Progenitor cell of endocrine pancreas (in vitro differentiated cells): ENCODE measurements at regions not wholly inside any gene's neighbourhood (a gene's known extent, or its start where the extent isn't known, plus 50 kb on each side); places are given as distances from the start of the nearest gene placed in this dataset.

ENCODE experiments used
- DNase-seq: peaks from one replicate; pipeline ENCODE4 v3.0.0; 2021; ENCODE audit warnings: low spot score; ENCODE audit not compliant: unreplicated experiment
- H3K27ac Mint-ChIP-seq: 2 replicates; pipeline ENCODE4 v1.8.0; 2021; ENCODE audit warnings: mild to moderate bottlenecking, moderate library complexity, mixed read lengths
- H3K27me3 Mint-ChIP-seq: 2 replicates; pipeline ENCODE4 v1.8.0; 2021; ENCODE audit warnings: mixed read lengths
- H3K36me3 Mint-ChIP-seq: 2 replicates; pipeline ENCODE4 v1.8.0; 2022; ENCODE audit warnings: mixed read lengths; ENCODE audit not compliant: insufficient read depth
- H3K4me1 Mint-ChIP-seq: 2 replicates; pipeline ENCODE4 v1.8.0; 2021; ENCODE audit warnings: low read depth, mixed read lengths
- H3K4me3 Mint-ChIP-seq: 2 replicates; pipeline ENCODE4 v1.8.0; 2021; ENCODE audit warnings: low read depth, mild to moderate bottlenecking, moderate library complexity, mixed read lengths
- H3K9me3 Mint-ChIP-seq: 2 replicates; pipeline ENCODE4 v1.8.0; 2021; ENCODE audit warnings: low read depth, mixed read lengths
- TF ChIP-seq, protein P1 (sequence below): fragments of 200-600 bp; sonication (generic); IDR thresholded peaks from one replicate; pipeline ENCODE4 v1.5.0; 2021; ENCODE audit warnings: antibody characterized with exemption, mild to moderate bottlenecking; ENCODE audit not compliant: unreplicated experiment

DNA sequence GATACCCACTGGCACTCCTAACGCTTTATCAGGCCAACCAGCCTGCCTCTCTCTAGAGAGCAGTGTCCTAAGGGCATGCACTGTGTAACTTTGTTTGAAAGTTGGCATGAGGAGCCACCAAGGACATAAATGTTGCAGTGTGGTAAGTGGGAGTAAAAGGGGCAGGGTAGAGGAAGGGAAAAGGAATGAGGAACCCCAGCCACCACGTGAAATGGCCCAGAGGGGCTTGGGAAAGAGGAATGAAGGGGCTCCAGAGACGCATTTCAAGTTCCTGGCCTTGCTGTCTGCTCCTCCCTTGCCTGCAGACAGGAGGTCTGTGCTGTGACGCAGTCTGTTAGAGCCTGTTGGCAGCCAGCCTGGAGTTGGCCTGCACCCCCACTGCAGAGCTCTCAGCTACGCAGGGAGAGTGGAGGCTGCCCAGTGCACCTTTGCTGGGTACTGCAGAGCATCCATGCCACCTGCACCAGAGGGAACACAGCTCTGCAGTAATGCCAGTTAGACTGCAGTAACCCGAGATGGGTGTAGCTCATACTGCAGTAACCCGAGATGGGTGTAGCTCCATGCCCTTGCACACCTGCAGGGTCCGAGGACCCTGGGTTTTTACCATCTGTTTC lies 86.8 kb upstream of the SNAP25 start:
- H3K4me1 Mint-ChIP-seq: peaks cover 3% of the 10 kb centered on the region
- no peaks in the 10 kb centered on the region for H3K27me3 Mint-ChIP-seq
- no peaks in the 10 kb centered on the region for H3K9me3 Mint-ChIP-seq
- TF ChIP-seq, protein P1, sequence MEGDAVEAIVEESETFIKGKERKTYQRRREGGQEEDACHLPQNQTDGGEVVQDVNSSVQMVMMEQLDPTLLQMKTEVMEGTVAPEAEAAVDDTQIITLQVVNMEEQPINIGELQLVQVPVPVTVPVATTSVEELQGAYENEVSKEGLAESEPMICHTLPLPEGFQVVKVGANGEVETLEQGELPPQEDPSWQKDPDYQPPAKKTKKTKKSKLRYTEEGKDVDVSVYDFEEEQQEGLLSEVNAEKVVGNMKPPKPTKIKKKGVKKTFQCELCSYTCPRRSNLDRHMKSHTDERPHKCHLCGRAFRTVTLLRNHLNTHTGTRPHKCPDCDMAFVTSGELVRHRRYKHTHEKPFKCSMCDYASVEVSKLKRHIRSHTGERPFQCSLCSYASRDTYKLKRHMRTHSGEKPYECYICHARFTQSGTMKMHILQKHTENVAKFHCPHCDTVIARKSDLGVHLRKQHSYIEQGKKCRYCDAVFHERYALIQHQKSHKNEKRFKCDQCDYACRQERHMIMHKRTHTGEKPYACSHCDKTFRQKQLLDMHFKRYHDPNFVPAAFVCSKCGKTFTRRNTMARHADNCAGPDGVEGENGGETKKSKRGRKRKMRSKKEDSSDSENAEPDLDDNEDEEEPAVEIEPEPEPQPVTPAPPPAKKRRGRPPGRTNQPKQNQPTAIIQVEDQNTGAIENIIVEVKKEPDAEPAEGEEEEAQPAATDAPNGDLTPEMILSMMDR: no peak
- H3K27ac Mint-ChIP-seq: no peak overlapping the region
- no peak for DNase-seq
- no peaks in the 10 kb centered on the region for H3K36me3 Mint-ChIP-seq
- no peak overlapping the region for H3K4me3 Mint-ChIP-seq

DNA sequence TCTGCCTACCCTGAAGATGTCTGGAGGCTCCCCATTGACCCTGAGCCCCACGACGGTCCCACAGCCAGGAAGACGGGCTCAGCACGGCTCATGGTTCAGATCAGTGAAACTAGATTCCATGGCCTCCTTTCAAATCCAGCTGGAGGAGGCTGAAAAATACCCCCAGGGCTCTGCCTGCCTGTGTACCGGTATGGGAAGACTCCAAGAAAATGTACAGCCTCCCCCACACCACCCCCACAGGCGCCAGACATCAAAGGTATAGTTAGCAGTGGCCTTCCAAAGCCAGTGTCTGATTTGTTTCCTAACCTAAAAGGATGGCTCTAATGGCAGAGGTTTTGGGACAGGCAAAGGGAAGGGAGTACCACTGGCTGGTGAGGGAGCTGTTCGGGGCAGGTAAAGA lies 86.2 kb upstream of the SNAP25 start:
- no peak for DNase-seq
- no peaks in the 10 kb centered on the region for H3K9me3 Mint-ChIP-seq
- H3K36me3 Mint-ChIP-seq: no peaks in the 10 kb centered on the region
- TF ChIP-seq, protein P1: no peak
- H3K27ac Mint-ChIP-seq: no peak overlapping the region
- H3K27me3 Mint-ChIP-seq: no peaks in the 10 kb centered on the region
- no peak overlapping the region for H3K4me3 Mint-ChIP-seq
- peaks cover 3% of the 10 kb centered on the region for H3K4me1 Mint-ChIP-seq

DNA sequence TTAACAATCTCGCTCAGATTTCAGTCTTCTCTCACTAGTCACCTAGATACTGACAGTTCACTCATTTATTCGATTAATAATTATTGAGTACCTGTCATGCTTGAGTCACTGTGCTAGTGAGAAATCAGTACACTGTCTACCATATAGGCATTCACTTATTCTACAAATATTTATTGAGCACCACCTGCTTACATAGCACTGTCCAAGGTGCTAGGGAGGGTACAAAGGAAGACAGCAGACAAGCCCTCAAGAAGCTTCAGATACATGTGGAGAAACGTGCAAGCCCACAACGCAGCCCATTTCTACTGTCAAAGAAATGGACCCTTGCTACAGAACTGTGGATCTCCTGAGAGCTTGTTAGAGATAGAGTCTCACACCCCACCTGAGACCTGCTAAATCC lies 85.1 kb upstream of the SNAP25 start:
- H3K27ac Mint-ChIP-seq: no peak overlapping the region
- no peaks in the 10 kb centered on the region for H3K27me3 Mint-ChIP-seq
- H3K9me3 Mint-ChIP-seq: no peaks in the 10 kb centered on the region
- H3K4me1 Mint-ChIP-seq: peaks cover 3% of the 10 kb centered on the region
- TF ChIP-seq, protein P1: no peak
- H3K4me3 Mint-ChIP-seq: no peak overlapping the region
- no peaks in the 10 kb centered on the region for H3K36me3 Mint-ChIP-seq
- DNase-seq: no peak

DNA sequence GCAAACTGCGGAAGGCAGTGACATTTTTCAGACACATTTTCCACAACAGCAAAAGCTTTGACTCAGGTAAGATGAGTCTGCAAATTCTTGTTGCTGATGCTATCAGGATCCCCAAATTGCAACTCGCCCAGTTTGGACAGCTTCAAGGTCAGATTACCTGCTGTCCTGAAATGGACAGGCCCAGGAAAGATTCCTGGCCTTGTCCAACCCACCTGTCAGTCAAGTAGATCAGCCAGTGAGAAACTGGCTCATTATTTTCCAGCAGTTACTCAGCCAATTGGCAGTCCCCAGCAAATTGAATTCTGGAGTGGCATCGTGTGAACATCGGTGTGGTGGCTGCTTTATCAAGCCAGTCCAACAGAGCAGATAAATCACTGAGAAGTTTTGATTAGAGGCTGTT lies 84.5 kb upstream of the SNAP25 start:
- H3K4me3 Mint-ChIP-seq: no peak overlapping the region
- H3K27ac Mint-ChIP-seq: peak overlapping the region; percentile 47
- no peaks in the 10 kb centered on the region for H3K9me3 Mint-ChIP-seq
- TF ChIP-seq, protein P1: no peak
- H3K4me1 Mint-ChIP-seq: peaks cover 3% of the 10 kb centered on the region
- no peak for DNase-seq
- H3K36me3 Mint-ChIP-seq: no peaks in the 10 kb centered on the region
- H3K27me3 Mint-ChIP-seq: no peaks in the 10 kb centered on the region

DNA sequence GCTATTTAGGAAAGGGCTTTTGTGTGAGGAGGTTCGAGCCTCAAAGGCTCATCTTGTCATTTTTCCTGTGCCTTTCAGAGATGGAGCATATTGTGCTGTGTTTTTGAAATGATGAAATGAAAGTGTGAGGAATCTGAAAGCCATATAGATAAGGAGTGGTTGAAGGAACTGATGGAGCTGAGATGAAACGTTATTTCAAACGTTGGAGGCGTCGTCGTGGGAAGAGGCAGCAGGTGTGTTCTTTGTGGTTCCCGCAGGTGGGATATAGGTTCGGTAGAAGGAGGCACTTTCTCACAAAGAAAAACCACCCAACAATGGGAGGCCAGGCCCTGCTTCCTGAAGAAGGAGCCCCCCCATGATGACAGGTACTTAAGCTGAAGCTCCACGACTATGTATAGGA lies 83.2 kb upstream of the SNAP25 start:
- Mint-ChIP-seq H3K27me3 (no peaks in the 10 kb centered on the region), H3K4me1 (peaks cover 3% of the 10 kb centered on the region), H3K27ac (no peak overlapping the region), H3K4me3 (no peak overlapping the region), H3K36me3 (no peaks in the 10 kb centered on the region), H3K9me3 (no peaks in the 10 kb centered on the region)
- DNase-seq: no peak
- TF ChIP-seq, protein P1: no peak
